Stimulated activated memory B cell treated with anti-CD40 and anti-IgM and Interleukin-4, amounts not matched to agents 10 μg/mL and 1 μg/mL and 100 μg/mL, for 72 hours (primary cell): ENCODE measurements at regions not wholly inside any gene's neighbourhood (a gene's known extent, or its start where the extent isn't known, plus 50 kb on each side); places are given as distances from the start of the nearest gene placed in this dataset.
"Not testable (repeated sequence)": the region's sequence is repeated elsewhere in the genome, so short reads cannot be mapped to it uniquely, and the experiment has no call there.

Experiments
- ATAC-seq: fragments of 150-1000 bp; cut with Tn5 transposase; 2 replicates; pipeline ENCODE4 v1.10.0; 2021
- H3K27ac Mint-ChIP-seq: one replicate; pipeline ENCODE4 v1.8.0; 2022; ENCODE audit warnings: mild to moderate bottlenecking, mixed read lengths
- H3K27me3 Mint-ChIP-seq: one replicate; pipeline ENCODE4 v1.8.0; 2022; ENCODE audit warnings: mixed read lengths
- H3K36me3 Mint-ChIP-seq: one replicate; pipeline ENCODE4 v1.8.0; 2022; ENCODE audit warnings: mixed read lengths
- H3K4me1 Mint-ChIP-seq: one replicate; pipeline ENCODE4 v1.8.0; 2022; ENCODE audit warnings: mixed read lengths
- H3K4me3 Mint-ChIP-seq: one replicate; pipeline ENCODE4 v1.8.0; 2022; ENCODE audit warnings: mild to moderate bottlenecking, moderate library complexity, mixed read lengths
- H3K9me3 Mint-ChIP-seq: one replicate; pipeline ENCODE4 v1.8.0; 2022; ENCODE audit warnings: mixed read lengths

DNA sequence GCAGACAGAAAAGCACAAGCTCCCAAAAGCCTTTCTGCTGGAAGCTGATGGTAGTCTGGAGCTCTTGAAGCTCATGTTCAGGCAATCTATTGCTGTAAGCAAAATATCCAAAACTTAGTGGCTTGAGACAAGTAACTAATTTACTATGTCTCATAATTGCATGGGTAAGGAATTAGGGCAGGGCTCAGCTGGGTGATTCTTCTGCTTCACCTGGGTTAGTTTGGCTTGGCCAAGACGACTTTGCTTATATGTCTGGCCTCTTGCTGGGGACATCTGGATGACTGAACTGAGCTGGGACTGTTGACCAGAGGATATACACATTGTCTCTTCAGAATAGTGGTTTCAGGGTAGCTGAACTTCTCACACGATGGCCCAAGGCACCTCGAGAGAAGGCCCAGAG lies 96.8 kb upstream of the WSCD1 start:
- peaks cover 18% of the 10 kb centered on the region for H3K27me3 Mint-ChIP-seq

DNA sequence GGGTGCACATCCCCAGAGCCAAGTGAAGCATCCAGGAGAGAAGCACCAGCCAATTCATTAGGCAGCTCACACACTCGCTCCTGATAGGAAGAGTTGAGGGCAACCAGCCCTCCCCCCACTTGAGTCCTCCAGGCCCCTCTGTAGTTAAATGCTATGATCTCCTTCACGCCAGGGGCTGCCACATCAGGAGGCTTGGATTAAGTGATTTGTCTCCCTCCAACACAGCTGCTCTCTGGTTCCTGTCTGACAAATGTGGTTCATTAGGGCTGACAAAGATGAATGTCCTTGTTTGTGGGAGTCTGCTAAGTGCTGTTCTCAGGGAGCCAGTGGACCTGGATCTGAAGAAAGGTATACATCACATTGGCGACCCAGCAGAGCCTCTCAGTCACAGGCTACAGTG lies 94.5 kb upstream of the WSCD1 start:
- H3K36me3 Mint-ChIP-seq: no peaks in the 10 kb centered on the region
- H3K9me3 Mint-ChIP-seq: peaks cover 2% of the 10 kb centered on the region
- ATAC-seq: no peak
- peaks cover 9% of the 10 kb centered on the region for H3K27me3 Mint-ChIP-seq
- H3K4me3 Mint-ChIP-seq: no peak overlapping the region
- H3K27ac Mint-ChIP-seq: no peak overlapping the region
- H3K4me1 Mint-ChIP-seq: no peaks in the 10 kb centered on the region

More for the DNA sequence above, 96.8 kb upstream of the WSCD1 start:
- no peak for ATAC-seq
- no peak overlapping the region for H3K4me3 Mint-ChIP-seq
- no peak overlapping the region for H3K27ac Mint-ChIP-seq
- no peaks in the 10 kb centered on the region for H3K36me3 Mint-ChIP-seq
- H3K4me1 Mint-ChIP-seq: no peaks in the 10 kb centered on the region
- H3K9me3 Mint-ChIP-seq: peaks cover 4% of the 10 kb centered on the region

DNA sequence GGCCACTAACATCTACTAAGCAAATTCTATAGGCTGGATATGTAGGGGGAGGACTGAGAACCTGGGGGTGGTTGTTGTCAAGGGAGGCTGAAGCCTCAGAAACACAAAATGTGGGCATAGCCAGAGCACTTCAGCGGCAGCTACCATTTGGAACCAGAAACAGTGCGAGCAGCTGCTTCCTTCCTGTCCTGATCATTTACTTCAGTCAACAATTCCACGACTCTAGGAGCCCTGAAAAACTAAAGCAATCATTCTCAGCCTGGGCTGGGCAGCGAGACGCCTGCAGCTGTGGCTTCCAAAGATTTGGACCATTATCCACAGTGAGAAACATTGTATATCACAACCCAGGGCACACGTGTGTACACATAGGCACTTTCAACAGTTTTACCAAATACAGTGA lies 93.9 kb upstream of the WSCD1 start:
- H3K9me3 Mint-ChIP-seq: peaks cover 2% of the 10 kb centered on the region
- no peaks in the 10 kb centered on the region for H3K4me1 Mint-ChIP-seq
- ATAC-seq: no peak
- peaks cover 9% of the 10 kb centered on the region for H3K27me3 Mint-ChIP-seq
- H3K4me3 Mint-ChIP-seq: no peak overlapping the region
- H3K36me3 Mint-ChIP-seq: no peaks in the 10 kb centered on the region
- H3K27ac Mint-ChIP-seq: no peak overlapping the region

DNA sequence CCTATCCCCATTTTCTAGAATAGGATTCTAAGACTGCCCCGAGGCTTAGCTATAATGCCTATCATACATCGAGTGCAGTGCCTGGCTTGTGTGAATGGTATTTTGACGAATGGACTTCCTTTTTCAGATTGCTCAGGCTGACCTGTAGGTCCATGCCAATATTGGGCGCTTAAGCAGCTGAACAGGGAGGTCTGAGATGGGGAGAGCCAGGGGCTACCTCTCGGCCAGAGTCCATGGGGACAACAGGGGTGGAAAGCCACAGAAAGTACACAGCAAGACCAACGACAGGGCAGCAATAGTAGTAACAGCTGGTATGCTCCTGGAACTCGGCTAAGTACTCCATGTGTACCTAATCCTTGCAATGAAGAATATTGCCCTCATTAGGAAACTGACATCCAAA lies 91.7 kb upstream of the WSCD1 start:
- ATAC-seq: no peak
- H3K4me3 Mint-ChIP-seq: no peak overlapping the region
- H3K36me3 Mint-ChIP-seq: no peaks in the 10 kb centered on the region
- H3K27me3 Mint-ChIP-seq: peaks cover 18% of the 10 kb centered on the region
- H3K4me1 Mint-ChIP-seq: no peaks in the 10 kb centered on the region
- H3K9me3 Mint-ChIP-seq: peaks cover 6% of the 10 kb centered on the region
- no peak overlapping the region for H3K27ac Mint-ChIP-seq

DNA sequence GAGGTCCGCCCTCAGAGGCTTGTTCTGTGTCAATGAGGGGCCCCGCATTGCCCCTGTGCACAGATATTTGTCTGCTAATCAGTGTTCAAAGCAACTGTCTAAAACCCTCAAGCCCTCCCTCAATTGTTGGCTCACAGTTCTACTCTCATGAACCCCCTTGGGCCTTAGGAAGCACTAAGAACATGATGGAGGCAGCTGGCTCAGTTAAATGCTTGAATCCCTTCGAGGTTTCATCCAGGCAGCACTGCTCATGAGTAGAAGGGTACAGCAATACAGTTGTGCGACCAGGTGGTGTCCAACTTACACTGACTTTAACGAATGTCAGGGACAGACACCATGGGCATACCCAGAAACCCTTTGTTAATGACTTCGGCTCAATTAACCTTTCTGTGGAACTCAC lies 89.2 kb upstream of the WSCD1 start:
- Mint-ChIP-seq H3K27ac (no peak overlapping the region), H3K4me3 (no peak overlapping the region), H3K36me3 (no peaks in the 10 kb centered on the region), H3K9me3 (peaks cover 3% of the 10 kb centered on the region), H3K27me3 (peaks cover 18% of the 10 kb centered on the region), H3K4me1 (no peaks in the 10 kb centered on the region)
- no peak for ATAC-seq

DNA sequence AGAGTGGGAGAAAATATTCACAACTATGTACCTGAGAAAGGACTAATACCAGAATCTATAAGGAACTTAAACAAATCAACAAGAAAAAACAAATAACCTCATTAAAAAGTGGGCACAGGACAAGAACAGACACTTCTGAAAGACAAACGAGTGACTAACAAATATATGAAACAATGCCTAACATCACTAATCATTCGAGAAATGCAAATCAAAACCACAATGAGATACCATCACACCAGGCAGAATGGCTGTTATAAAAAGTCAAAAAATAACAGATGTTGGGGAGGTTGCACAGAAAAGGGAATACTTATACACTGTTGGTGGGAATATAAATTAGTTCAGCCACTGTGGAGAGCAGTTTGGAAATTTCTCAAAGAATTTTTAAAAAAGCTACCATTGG lies 83.5 kb upstream of the WSCD1 start:
- no peak for ATAC-seq
- peaks cover 6% of the 10 kb centered on the region for H3K9me3 Mint-ChIP-seq
- H3K27ac Mint-ChIP-seq: no peak overlapping the region
- no peak overlapping the region for H3K4me3 Mint-ChIP-seq
- H3K4me1 Mint-ChIP-seq: no peaks in the 10 kb centered on the region
- H3K36me3 Mint-ChIP-seq: no peaks in the 10 kb centered on the region
- H3K27me3 Mint-ChIP-seq: peaks cover 7% of the 10 kb centered on the region

DNA sequence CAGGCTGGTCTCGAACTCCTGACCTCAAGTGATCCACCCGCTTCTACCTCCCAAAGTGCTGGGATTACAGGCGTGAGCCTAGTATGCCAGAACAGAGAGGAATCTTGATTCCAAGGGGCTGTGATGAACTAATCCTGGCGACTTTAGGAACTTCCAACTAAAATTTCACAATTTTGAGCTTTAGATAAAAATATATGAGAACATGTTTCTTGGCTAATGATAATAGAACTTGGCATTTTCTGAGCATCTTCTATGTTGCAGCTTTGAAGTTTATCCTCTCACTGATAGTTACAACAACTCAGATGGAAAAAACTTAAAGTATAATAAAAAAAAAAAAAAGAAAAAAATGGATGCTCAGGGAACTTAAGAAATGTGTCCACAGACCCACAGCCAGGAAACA lies 69.8 kb upstream of the WSCD1 start:
- H3K36me3 Mint-ChIP-seq: no peaks in the 10 kb centered on the region
- H3K4me3 Mint-ChIP-seq: no peak overlapping the region
- H3K4me1 Mint-ChIP-seq: no peaks in the 10 kb centered on the region
- H3K27me3 Mint-ChIP-seq: peaks cover 38% of the 10 kb centered on the region
- ATAC-seq: no peak
- no peaks in the 10 kb centered on the region for H3K9me3 Mint-ChIP-seq
- H3K27ac Mint-ChIP-seq: no peak overlapping the region

DNA sequence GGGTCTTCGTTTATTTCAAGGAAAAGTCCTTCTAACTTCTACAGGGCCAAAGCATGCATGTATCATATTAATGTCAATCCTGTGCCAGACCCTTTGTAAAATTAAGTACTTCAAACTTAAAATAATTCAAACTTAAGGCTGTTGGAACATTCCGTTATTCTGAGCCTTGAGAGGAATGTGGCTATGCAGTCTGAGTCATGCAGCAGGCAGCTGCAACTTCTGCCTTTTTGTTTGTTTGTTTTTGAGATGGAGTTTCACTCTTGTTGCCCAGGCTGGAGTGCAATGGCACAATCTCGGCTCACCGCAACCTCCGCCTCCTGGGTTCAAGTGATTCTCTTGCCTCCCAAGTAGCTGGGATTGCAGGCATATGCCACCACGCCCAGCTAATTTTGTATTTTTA lies 67.0 kb upstream of the WSCD1 start:
- not testable (repeated sequence) for H3K9me3 Mint-ChIP-seq, H3K27ac Mint-ChIP-seq, H3K4me1 Mint-ChIP-seq, H3K36me3 Mint-ChIP-seq, H3K4me3 Mint-ChIP-seq, ATAC-seq
- peaks cover 31% of the 10 kb centered on the region for H3K27me3 Mint-ChIP-seq

DNA sequence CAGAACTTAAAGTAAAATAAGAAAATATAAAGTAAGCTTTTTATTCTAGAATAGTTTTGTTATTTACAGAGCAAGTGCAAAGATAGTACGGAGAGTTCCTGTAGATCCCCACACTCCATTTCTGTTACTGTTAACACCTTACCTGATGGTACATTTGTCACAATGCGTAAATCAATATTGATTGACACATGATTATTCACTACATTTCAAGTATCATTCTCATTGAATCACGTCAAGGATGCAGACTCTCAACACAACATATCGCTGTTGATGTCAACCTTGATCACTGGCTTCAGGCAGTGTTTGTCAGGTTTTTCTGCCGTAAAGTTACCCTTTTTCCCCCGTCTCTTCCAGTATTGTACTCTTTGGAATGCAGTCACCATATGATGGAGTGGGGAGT lies 64.2 kb upstream of the WSCD1 start:
- Mint-ChIP-seq H3K4me1 (no peaks in the 10 kb centered on the region), H3K4me3 (no peak overlapping the region), H3K36me3 (no peaks in the 10 kb centered on the region), H3K9me3 (peaks cover 3% of the 10 kb centered on the region), H3K27ac (no peak overlapping the region), H3K27me3 (peaks cover 29% of the 10 kb centered on the region)
- ATAC-seq: no peak

DNA sequence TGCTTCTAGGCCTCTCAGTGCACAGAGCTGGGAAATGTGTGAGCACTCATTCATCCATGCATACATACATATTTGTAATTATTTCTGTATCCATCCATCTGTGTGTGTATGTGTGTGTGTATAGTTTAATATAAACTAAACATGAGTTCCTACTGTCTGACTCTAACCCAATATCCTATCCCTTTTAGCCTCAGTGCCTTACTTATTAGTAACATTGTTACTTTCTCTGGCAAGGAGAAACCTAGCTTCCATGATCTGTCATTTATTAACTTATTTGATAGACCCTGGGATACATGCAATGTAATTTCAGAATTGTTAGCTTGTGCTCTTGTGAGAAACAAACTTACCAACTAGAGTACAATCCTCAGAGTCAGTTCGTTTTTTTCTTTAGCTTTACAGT lies 59.0 kb upstream of the WSCD1 start:
- Mint-ChIP-seq H3K4me3 (no peak overlapping the region), H3K36me3 (no peaks in the 10 kb centered on the region), H3K4me1 (no peaks in the 10 kb centered on the region), H3K27ac (no peak overlapping the region), H3K9me3 (peaks cover 3% of the 10 kb centered on the region), H3K27me3 (peaks cover 36% of the 10 kb centered on the region)
- no peak for ATAC-seq

DNA sequence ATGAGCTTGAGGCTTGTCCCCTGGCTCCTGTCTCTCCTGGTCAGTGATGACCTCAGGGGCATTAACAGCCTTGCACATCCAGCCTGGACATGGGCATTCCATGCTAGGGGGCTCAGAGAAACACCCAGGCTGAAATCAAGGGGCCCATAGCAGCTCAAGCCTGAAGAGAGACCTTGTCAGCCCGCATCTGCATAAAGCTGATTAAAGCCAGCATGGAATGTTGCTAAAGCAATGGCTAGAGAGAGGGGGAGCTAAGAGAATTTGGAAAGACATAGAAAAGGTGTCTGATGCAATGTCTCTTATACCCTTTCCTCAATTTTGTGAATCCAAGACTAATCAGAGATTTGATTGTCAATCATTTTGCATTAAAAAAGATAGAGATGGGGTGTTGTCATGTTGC lies 51.4 kb upstream of the WSCD1 start:
- no peaks in the 10 kb centered on the region for H3K36me3 Mint-ChIP-seq
- peaks cover 16% of the 10 kb centered on the region for H3K27me3 Mint-ChIP-seq
- ATAC-seq: no peak
- H3K27ac Mint-ChIP-seq: no peak overlapping the region
- no peak overlapping the region for H3K4me3 Mint-ChIP-seq
- peaks cover 3% of the 10 kb centered on the region for H3K9me3 Mint-ChIP-seq
- peaks cover 5% of the 10 kb centered on the region for H3K4me1 Mint-ChIP-seq

DNA sequence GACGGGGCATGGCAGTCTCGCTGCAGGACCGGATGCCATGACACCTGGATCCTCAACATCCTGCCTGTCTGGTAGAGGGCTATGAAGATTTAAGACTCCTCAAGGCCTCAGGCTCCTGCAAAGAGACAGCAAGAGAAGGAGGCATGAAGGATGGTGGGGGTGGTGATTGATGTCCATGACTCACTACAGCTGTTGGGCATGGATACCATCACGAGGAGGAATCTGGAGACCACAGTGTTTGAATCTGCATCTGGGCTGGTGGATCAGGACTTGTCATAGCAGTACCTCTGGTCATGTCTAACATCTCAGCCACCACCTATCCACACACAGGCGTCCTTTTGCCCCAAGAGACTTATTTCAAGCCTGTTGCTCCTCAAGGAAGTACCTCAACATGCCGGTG lies 50.2 kb upstream of the WSCD1 start:
- Mint-ChIP-seq H3K36me3 (no peaks in the 10 kb centered on the region), H3K27me3 (peaks cover 10% of the 10 kb centered on the region), H3K27ac (peak overlapping the region; percentile 19), H3K9me3 (peaks cover 3% of the 10 kb centered on the region), H3K4me1 (peaks cover 5% of the 10 kb centered on the region), H3K4me3 (no peak overlapping the region)
- ATAC-seq: peak; percentile 60

DNA sequence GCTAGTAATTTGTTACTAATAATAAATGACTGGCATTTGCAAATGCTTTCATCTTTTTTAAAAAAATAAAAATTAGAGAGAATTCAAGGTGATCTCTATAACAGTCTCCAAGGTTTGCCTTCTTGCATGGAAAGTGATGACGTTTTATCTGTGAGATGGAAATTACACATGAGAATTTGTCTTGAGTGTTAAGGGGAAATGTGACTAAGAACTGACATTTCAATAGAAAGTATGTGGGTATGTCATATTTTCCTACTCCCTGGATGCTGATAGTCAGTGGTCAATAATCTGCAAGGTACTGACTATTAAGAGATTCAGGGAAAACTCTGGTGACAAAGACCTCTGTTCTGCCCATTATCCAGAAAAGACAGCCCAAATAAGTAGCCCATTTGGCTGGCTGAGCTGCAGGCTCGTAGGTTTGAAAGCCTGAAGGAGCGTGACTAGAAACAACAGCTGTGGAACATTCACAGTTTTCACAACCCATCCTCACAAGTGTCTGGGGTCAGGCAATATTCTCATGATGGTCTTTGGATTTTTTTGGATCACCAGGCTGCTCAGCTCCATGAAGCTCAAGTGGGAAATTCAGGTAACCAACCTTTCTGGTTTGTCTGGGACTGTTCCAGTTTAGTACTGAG lies 49.7 kb upstream of the WSCD1 start:
- H3K4me3 Mint-ChIP-seq: no peak overlapping the region
- H3K9me3 Mint-ChIP-seq: peaks cover 3% of the 10 kb centered on the region
- no peak overlapping the region for H3K27ac Mint-ChIP-seq
- no peaks in the 10 kb centered on the region for H3K36me3 Mint-ChIP-seq
- H3K4me1 Mint-ChIP-seq: peaks cover 5% of the 10 kb centered on the region
- H3K27me3 Mint-ChIP-seq: peaks cover 10% of the 10 kb centered on the region
- peak; percentile 34 for ATAC-seq
